B cell (primary cell): ENCODE measurements at regions not wholly inside any gene's neighbourhood (a gene's known extent, or its start where the extent isn't known, plus 50 kb on each side); places are given as distances from the start of the nearest gene placed in this dataset.

Experiments used
- ATAC-seq: fragments of 200-7000 bp; cut with Tn5 transposase; one replicate; pipeline ENCODE4 v1.10.0; 2021; ENCODE audit warnings: low read depth, mild to moderate bottlenecking, moderate number of reproducible peaks, moderate library complexity
- CTCF ChIA-PET: fragments of 350-600 bp; sonication (Branson Sonifier 250); formaldehyde crosslinking; loops from one replicate; lab custom pipeline; 2021; ENCODE audit warnings: antibody characterized with exemption, inconsistent platforms; lab: Charles Lee
- POLR2A ChIA-PET: fragments of 350-600 bp; sonication (Branson Sonifier 250); formaldehyde crosslinking; loops from one replicate; lab custom pipeline; 2021; ENCODE audit warnings: antibody characterized with exemption; lab: Charles Lee
- DNase-seq: peaks from one replicate; pipeline ENCODE4 v3.0.0; 2013
- H2AFZ ChIP-seq: 2 replicates; pipeline ENCODE4 v1.6.1; 2012; ENCODE audit warnings: mild to moderate bottlenecking, low read depth, low read length; ENCODE audit not compliant: insufficient read depth, poor library complexity, severe bottlenecking
- H3K27ac ChIP-seq, 2 donors: 1 replicate in 1 of 2; 2 replicates in 1 of 2; pipeline ENCODE4 v1.5.1; 2012 to 2013; ENCODE audit warnings: low read length in 2 of 2, mild to moderate bottlenecking in 2 of 2, moderate library complexity in 1 of 2
- H3K27me3 ChIP-seq, 4 experiments: fragments of 200-600 bp in 1 of 4; sonication (generic) in 1 of 4; replicated peaks in 1 of 4; 1 replicate in 2 of 4; 2 replicates in 2 of 4; pipeline versions ENCODE4 v1.6.1 to v1.7.0; 2013 to 2016; ENCODE audit warnings: low read length in 3 of 4, mild to moderate bottlenecking in 2 of 4, mixed read lengths in 1 of 4, moderate library complexity in 1 of 4; ENCODE audit not compliant: insufficient read depth in 4 of 4, control insufficient read depth in 3 of 4; ENCODE audit errors: control extremely low read depth in 1 of 4
- H3K36me3 ChIP-seq, 2 experiments: replicated peaks in 1 of 2; 1 replicate in 1 of 2; 2 replicates in 1 of 2; pipeline versions ENCODE4 v1.6.1 to v1.7.1; 2013; ENCODE audit warnings: low read length in 1 of 2; ENCODE audit not compliant: insufficient read depth in 2 of 2, control insufficient read depth in 1 of 2; ENCODE audit errors: control extremely low read depth in 1 of 2, extremely low read depth in 1 of 2
- H3K4me1 ChIP-seq, 2 donors: fragments of 200-600 bp in 1 of 2; sonication (generic) in 1 of 2; 1 replicate in 1 of 2; 2 replicates in 1 of 2; pipeline versions ENCODE4 v1.5.1 to v1.6.1; 2013 to 2017; ENCODE audit warnings: low read length in 2 of 2; ENCODE audit not compliant: control insufficient read depth in 2 of 2, insufficient read depth in 2 of 2
- H3K4me2 ChIP-seq: replicated peaks from 2 replicates; pipeline ENCODE3; 2012; ENCODE audit warnings: mild to moderate bottlenecking, low read depth, low read length; ENCODE audit not compliant: poor library complexity, severe bottlenecking
- H3K4me3 ChIP-seq, 5 experiments: fragments of 200-600 bp in 1 of 5; sonication (generic) in 1 of 5; 1 replicate in 3 of 5; 2 replicates in 2 of 5; pipeline versions ENCODE4 v1.5.1 to v1.7.0; 2011 to 2016; ENCODE audit warnings: low read length in 4 of 5, mild to moderate bottlenecking in 4 of 5, low read depth in 2 of 5, control low read depth in 1 of 5, moderate library complexity in 1 of 5; ENCODE audit not compliant: insufficient read depth in 1 of 5; ENCODE audit errors: control extremely low read depth in 1 of 5, extremely low read depth in 1 of 5
- H3K79me2 ChIP-seq: fragments of 200-600 bp; sonication (generic); one replicate; pipeline ENCODE4 v1.6.0; 2016; ENCODE audit warnings: low read length; ENCODE audit not compliant: control insufficient read depth, insufficient read depth
- H3K9ac ChIP-seq: fragments of 200-600 bp; sonication (generic); 2 replicates; pipeline ENCODE4 v1.6.1; 2017; ENCODE audit warnings: mild to moderate bottlenecking, low read length, moderate library complexity
- H3K9me3 ChIP-seq, 3 donors: one replicate each; pipeline versions ENCODE4 v1.6.1 to v1.7.1; 2013; ENCODE audit warnings: low read length in 2 of 3; ENCODE audit not compliant: control insufficient read depth in 2 of 3, insufficient read depth in 1 of 3; ENCODE audit errors: control extremely low read depth in 1 of 3
- H4K20me1 ChIP-seq: 2 replicates; pipeline ENCODE4 v1.6.0; 2012; ENCODE audit warnings: mild to moderate bottlenecking, low read length; ENCODE audit not compliant: insufficient read depth, control insufficient read depth, poor library complexity, severe bottlenecking
- H3K27ac Mint-ChIP-seq: one replicate; pipeline ENCODE4 v1.8.0; 2021; ENCODE audit warnings: mixed read lengths
- H3K27me3 Mint-ChIP-seq: one replicate; pipeline ENCODE4 v1.8.0; 2021; ENCODE audit warnings: mixed read lengths
- H3K4me1 Mint-ChIP-seq: one replicate; pipeline ENCODE4 v1.8.0; 2021; ENCODE audit warnings: mixed read lengths
- H3K4me3 Mint-ChIP-seq: one replicate; pipeline ENCODE4 v1.8.0; 2021; ENCODE audit warnings: mixed read lengths
- H3K9me3 Mint-ChIP-seq: one replicate; pipeline ENCODE4 v1.8.0; 2022; ENCODE audit warnings: mixed read lengths; ENCODE audit not compliant: insufficient read depth
- CTCF ChIP-seq: fragments of 200-600 bp; IDR thresholded peaks from one replicate; pipeline ENCODE4 v1.8.0; 2022; ENCODE audit warnings: antibody characterized with exemption, mild to moderate bottlenecking
- EZH2 ChIP-seq: IDR thresholded peaks from 2 replicates; pipeline ENCODE4 v1.6.1; 2012; ENCODE audit warnings: borderline replicate concordance, low read depth, mild to moderate bottlenecking, moderate library complexity, low read length; ENCODE audit not compliant: insufficient read depth, poor library complexity, severe bottlenecking
- WGBS: methylation state at CpG from one replicate; pipeline ENCODE4 v1.1.5; 2013; ENCODE audit warnings: missing lambda C conversion rate; ENCODE audit not compliant: insufficient coverage; 5-methylcytosine and 5-hydroxymethylcytosine counted together
- intact Hi-C: fragments of 100-400 bp; cut with micrococcal nuclease; formaldehyde crosslinking; loops from one replicate; pipeline ENCODE4 v1.10.0; 2022

GRCh38 chr3:137582484-137582883, 181.6 kb upstream of the SOX14 start:
- Histone ChIP-seq H3K36me3 (no peaks in the 10 kb centered on the region), H3K27ac (no peak overlapping the region), H3K79me2 (no peaks in the 10 kb centered on the region), H3K4me1 (no peaks in the 10 kb centered on the region), H4K20me1 (no peaks in the 10 kb centered on the region), H3K9ac (no peak overlapping the region), H3K4me3 (no peak overlapping the region), H2AFZ (no peak overlapping the region), H3K9me3 (peaks cover 0 to 4% (median 3%) of the 10 kb centered on the region in 3 donors), H3K4me2 (no peak overlapping the region), H3K27me3 (no peaks in the 10 kb centered on the region)
- Mint-ChIP-seq H3K4me1 (no peaks in the 10 kb centered on the region), H3K4me3 (no peak overlapping the region), H3K27ac (no peak overlapping the region), H3K27me3 (no peaks in the 10 kb centered on the region), H3K9me3 (peaks cover 6% of the 10 kb centered on the region)
- TF ChIP-seq CTCF (no peak), EZH2 (no peak)
- POLR2A ChIA-PET: no interaction called here
- DNase-seq (no peak), ATAC-seq (no peak)
- WGBS: 80% methylated on average over 1 of the region's 1 CpG
- CTCF ChIA-PET: no interaction called here
- intact Hi-C loops: no loop called here

DNA sequence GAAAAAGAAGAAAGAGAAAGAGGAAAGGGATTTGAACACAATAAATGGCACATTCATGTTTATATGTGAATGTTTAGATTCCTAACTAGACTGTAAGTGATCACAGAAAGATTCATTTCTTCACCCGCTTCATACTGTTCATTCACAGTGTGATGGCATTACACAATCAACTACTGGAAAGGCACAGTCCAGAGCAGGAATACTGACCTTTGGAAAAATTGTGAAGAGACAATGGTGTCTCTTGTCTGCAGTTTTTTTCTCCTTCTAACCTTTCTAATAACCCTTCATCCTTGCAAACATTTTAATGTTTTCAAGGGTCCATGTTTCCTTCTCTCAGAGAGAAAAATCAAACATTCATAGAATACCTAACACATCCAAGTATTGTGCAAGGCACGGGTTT, 180.9 kb upstream of the SOX14 start:
- Histone ChIP-seq H2AFZ (no peak overlapping the region), H3K4me2 (no peak overlapping the region), H3K79me2 (no peaks in the 10 kb centered on the region), H4K20me1 (no peaks in the 10 kb centered on the region), H3K27me3 (no peaks in the 10 kb centered on the region), H3K9me3 (peaks cover 0 to 4% (median 3%) of the 10 kb centered on the region in 3 donors), H3K4me3 (no peak overlapping the region), H3K27ac (no peak overlapping the region), H3K9ac (no peak overlapping the region), H3K36me3 (no peaks in the 10 kb centered on the region), H3K4me1 (no peaks in the 10 kb centered on the region)
- Mint-ChIP-seq H3K4me3 (no peak overlapping the region), H3K9me3 (peaks cover 9% of the 10 kb centered on the region), H3K27me3 (no peaks in the 10 kb centered on the region), H3K27ac (no peak overlapping the region), H3K4me1 (no peaks in the 10 kb centered on the region)
- no CpG with 5 or more reads among the region's 2 CpGs for WGBS
- POLR2A ChIA-PET: no interaction called here
- no peak for TF ChIP-seq EZH2
- TF ChIP-seq CTCF: no peak
- intact Hi-C loops: no loop called here
- CTCF ChIA-PET: no interaction called here
- DNase-seq (no peak), ATAC-seq (no peak)
